Islet of Langerhans (tissue), 1 donor: ENCODE measurements at regions not wholly inside any gene's neighbourhood (a gene's known extent, or its start where the extent isn't known, plus 50 kb on each side); places are given as distances from the start of the nearest gene placed in this dataset.

Experiments
- FAIRE-seq: peaks from one replicate; lab custom pipeline; 2011; peaks lifted over from hg19 to GRCh38; lab: Jason Lieb, UNC

DNA sequence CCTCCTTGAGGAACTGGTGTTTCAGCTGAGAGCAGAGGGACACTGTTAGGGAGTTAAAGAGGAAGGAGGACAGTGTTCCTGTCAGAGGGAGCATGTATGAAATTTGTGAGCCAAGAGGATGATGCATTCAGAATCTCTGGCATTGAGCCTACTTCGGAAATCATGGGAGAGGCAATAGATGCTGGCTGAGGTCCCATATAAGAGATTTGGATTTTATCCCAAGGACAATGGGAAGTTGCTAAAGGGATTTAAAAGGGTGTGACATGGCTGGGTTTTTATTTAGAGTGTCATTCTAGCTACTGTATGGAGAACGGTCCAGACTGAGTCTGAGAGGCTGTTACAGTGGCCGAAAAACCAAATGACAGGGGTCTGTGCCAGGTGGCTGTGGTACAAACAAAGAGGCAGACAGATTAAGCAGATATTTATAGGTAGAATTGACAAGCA is 403.2 kb upstream of the B3GALT2 start:
- no peak for FAIRE-seq

DNA sequence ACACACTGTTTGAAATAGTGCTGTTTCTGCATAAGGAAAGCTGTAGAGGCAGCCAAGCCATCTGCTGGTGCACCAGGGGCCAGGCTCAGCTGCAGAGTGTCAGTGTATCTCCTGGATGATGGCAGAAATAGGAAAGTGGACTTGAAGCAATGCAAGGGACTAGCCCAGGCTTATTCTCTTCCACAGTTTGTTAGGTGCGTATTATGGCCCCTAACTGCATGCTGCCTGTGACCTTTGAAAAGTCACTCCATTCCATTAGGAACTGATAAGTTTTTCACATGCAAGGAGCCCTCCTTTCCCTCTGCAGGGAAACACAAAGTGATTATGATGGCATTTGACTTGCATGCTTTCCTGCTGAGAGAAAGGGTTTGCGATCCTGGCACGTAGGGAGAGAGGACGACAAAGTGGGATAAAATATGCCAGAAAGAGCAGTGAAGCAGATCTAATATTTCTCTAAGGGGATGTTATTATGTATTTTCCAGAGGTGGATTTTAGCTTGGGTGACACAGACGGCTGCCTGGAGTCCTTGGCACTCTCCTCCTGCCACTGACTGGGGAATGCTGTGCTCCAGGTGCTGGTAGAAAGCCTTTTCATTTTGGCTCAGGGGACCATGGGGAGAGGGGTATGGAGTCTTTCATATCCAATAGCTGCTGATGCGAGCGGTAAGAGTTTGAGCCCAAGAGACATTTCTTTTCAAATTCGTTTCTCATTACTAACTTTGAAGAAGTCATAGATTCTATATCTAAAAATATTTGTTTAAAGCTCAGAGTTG is 402.1 kb upstream of the B3GALT2 start:
- FAIRE-seq: no peak

GRCh38 chr1:193584731-193585239 is 398.4 kb upstream of the B3GALT2 start:
- FAIRE-seq: no peak

GRCh38 chr1:193581341-193581740 is 394.9 kb upstream of the B3GALT2 start:
- FAIRE-seq: no peak

- FAIRE-seq: no peak
These were observed 394.0 kb upstream of the B3GALT2 start for GRCh38 chr1:193580419-193580818.

- no peak for FAIRE-seq
These were observed 392.9 kb upstream of the B3GALT2 start for GRCh38 chr1:193579323-193579722.

GRCh38 chr1:193574913-193575312 is 388.5 kb upstream of the B3GALT2 start:
- peak; percentile 43 for FAIRE-seq

DNA sequence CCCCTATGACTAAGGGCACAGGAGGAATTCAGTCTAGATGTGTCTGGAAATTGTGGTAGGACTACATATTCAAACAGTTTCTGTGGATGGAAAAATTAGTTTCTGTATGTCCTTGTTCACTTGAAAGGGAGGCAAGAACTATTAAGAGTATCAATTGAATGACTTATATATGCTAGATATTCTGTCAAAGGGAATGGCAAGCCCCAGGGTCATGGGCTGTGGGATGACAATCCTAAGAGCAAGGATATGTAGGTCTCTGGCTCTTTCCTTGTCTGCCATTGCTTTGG is 383.5 kb upstream of the B3GALT2 start:
- FAIRE-seq: no peak

- no peak for FAIRE-seq
These were observed 382.9 kb upstream of the B3GALT2 start for GRCh38 chr1:193569096-193569982.

- FAIRE-seq: no peak
These were observed 382.1 kb upstream of the B3GALT2 start for GRCh38 chr1:193568512-193568911.

GRCh38 chr1:193567937-193568336 is 381.5 kb upstream of the B3GALT2 start:
- FAIRE-seq: no peak

GRCh38 chr1:193566735-193567134 is 380.3 kb upstream of the B3GALT2 start:
- no peak for FAIRE-seq

- FAIRE-seq: no peak
These were observed 379.7 kb upstream of the B3GALT2 start for GRCh38 chr1:193565971-193566577.

GRCh38 chr1:193562121-193562520 is 375.7 kb upstream of the B3GALT2 start:
- no peak for FAIRE-seq

GRCh38 chr1:193558491-193559028 is 372.1 kb upstream of the B3GALT2 start:
- FAIRE-seq: no peak

- FAIRE-seq: no peak
These were observed 369.4 kb upstream of the B3GALT2 start for GRCh38 chr1:193555662-193556441.

- no peak for FAIRE-seq
These were observed 367.2 kb upstream of the B3GALT2 start for GRCh38 chr1:193553564-193553963.

- no peak for FAIRE-seq
These were observed 365.9 kb upstream of the B3GALT2 start for GRCh38 chr1:193552274-193552673.

- FAIRE-seq: no peak
These were observed 362.7 kb upstream of the B3GALT2 start for GRCh38 chr1:193549081-193549480.

GRCh38 chr1:193545171-193545570 is 358.8 kb upstream of the B3GALT2 start:
- FAIRE-seq: no peak

DNA sequence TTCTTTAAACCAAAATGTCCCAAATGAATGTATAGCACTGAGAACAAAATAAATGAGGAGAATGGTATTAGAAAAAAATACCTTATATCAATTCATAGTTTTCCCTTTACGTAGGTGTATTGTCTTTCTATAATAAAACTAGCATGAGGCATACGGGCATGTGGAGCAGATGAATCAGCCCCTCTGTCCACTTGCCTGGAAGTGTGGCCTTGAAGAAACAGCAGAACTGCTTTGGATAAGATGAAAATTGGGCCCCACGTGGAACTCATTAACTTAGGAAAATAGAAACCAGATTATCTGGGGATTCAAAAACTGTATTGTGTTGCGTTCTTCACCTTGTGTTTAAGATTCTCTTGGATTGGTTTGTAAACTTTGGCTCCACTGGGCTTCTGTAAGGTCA is 356.8 kb upstream of the B3GALT2 start:
- no peak for FAIRE-seq

DNA sequence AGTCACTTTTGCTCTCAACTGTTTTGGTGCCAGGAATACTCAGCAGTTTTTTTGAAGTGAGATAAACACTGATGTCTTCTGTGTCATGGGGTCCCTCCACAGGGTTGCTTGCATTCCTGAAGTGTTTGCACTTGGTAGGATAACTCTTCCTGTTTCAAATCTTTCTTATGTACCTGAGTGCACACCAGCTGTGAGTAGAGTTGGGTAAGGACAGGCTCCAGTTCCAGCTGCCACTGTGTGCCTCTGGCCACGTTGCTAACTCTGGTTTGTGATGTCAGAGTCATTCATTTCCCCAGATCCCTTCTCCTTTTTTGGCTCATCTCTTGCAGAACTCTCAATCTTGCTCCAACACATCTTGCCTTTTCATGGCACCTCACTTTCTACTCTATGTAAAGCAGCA is 356.3 kb upstream of the B3GALT2 start:
- no peak for FAIRE-seq
